ENCODE measurements at regions not wholly inside any gene's neighbourhood (a gene's known extent, or its start where the extent isn't known, plus 50 kb on each side); places are given as distances from the start of the nearest gene placed in this dataset.

DNA sequence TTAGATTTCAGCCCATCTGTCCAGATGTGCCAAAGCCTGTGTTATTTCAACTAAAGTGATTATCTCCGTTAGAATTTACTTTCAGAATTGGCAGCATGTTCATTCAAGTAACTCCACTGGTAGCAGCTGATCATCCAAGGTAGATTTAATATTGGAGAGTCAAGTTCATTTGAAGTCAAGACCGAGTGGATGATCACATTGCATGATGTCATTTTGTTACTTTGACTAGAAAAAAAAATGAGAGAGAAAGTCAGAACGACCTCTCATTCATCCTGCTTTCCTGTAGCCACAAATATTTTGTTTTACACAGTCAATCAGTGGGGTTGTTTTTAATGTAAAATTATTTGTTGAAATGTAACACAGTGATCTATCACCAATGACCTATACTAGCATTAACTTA, 196.7 kb upstream of the PHYHIPL start:
- DNase-seq (ENCODE audit: low read depth, low spot score) = no peak
- ChIA-PET POLR2A (no interaction called here), CTCF (no interaction called here)
- H3K9ac ChIP-seq (replicated peaks; ENCODE audit: extremely low read depth, insufficient read depth, low read length) = no peak overlapping the region
- dilution Hi-C loops (cut with MboI; ENCODE audit: extremely low pct_ligation_motif_present, low sequenced_read_pairs) = no loop called here
- H4K20me1 ChIP-seq (replicated peaks; ENCODE audit: control insufficient read depth, extremely low read depth, insufficient read depth, low read length) = no peaks in the 10 kb centered on the region
- intact Hi-C loops (cut with micrococcal nuclease) = no loop called here
- no TSS peak for BruUV-seq (replicated peaks)
- FAIRE-seq = no peak
- no peak overlapping the region for H3K4me2 ChIP-seq (ENCODE audit: insufficient read depth, low read length)
- H3K79me2 ChIP-seq (ENCODE audit: control insufficient read depth, insufficient read depth, low read length) = no peaks in the 10 kb centered on the region
- H3K4me3 ChIP-seq (replicated peaks in 1 of 3; ENCODE audit: insufficient read depth in 1 of 3, low read depth in 1 of 3, low read length in 3 of 3) = no peak overlapping the region
- no peak overlapping the region for H3K27ac ChIP-seq (ENCODE audit: insufficient read depth, low read depth, low read length)
- no peaks in the 10 kb centered on the region for H3K9me3 ChIP-seq (replicated peaks; ENCODE audit: control insufficient read depth, insufficient read depth, low read length)
- H2AFZ ChIP-seq (ENCODE audit: low read depth, low read length) = no peak overlapping the region
- TF ChIP-seq FOS (IDR thresholded peaks at IDR 0.05; ENCODE audit: borderline replicate concordance, insufficient read depth, low read length) (no peak), JUN (IDR thresholded peaks at IDR 0.05; ENCODE audit: borderline replicate concordance, insufficient read depth, insufficient read length, low read depth) (no peak), EZH2 (IDR thresholded peaks at IDR 0.05; ENCODE audit: borderline replicate concordance, low read depth, low read length, severe bottlenecking) (no peak), POLR2AphosphoS5 (IDR thresholded peaks at IDR 0.05; ENCODE audit: insufficient read depth, low read depth, low read length) (no peak), MAX (IDR thresholded peaks at IDR 0.05; ENCODE audit: insufficient read depth, insufficient read length) (no peak), MYC (IDR thresholded peaks at IDR 0.05; ENCODE audit: low read depth, low read length) (no peak), GATA2 (IDR thresholded peaks at IDR 0.05; ENCODE audit: insufficient read depth, insufficient read length, low read depth, low read length) (no peak), CTCF (IDR thresholded peaks at IDR 0.05; ENCODE audit: extremely low read depth in 1 of 2, insufficient read depth in 1 of 2, low read depth in 1 of 2, low read length in 2 of 2) (no peak), POLR2A (IDR thresholded peaks at IDR 0.05; ENCODE audit: low read depth, low read length) (no peak)
- H3K27me3 ChIP-seq (ENCODE audit: control insufficient read depth in 2 of 2, insufficient read depth in 2 of 2, low read length in 2 of 2) = no peaks in the 10 kb centered on the region
- H3K4me1 ChIP-seq (ENCODE audit: control insufficient read depth, extremely low read depth, insufficient read depth, low read length) = no peaks in the 10 kb centered on the region
- no peaks in the 10 kb centered on the region for H3K9me1 ChIP-seq (replicated peaks; ENCODE audit: control insufficient read depth, extremely low read depth, insufficient read depth, low read length)
- H3K36me3 ChIP-seq (ENCODE audit: control insufficient read depth in 2 of 2, extremely low read depth in 1 of 2, insufficient read depth in 2 of 2, low read length in 2 of 2) = no peaks in the 10 kb centered on the region

Data from endothelial cell of umbilical vein (primary cell).